A549 (cell line): ENCODE measurements at regions not wholly inside any gene's neighbourhood (a gene's known extent, or its start where the extent isn't known, plus 50 kb on each side); places are given as distances from the start of the nearest gene placed in this dataset.

ENCODE experiments used
- ATAC-seq, 2 experiments: fragments of 200-7000 bp in 1 of 2; fragments of >200 bp in 1 of 2; cut with Nextera tagmentation in 1 of 2; cut with Tn5 transposase in 1 of 2; 3 replicates each; pipeline versions ENCODE4 v1.8.0 to v1.9.1; 2018 to 2020; ENCODE audit warnings: mild to moderate bottlenecking in 1 of 2, moderate library complexity in 1 of 2
- CTCF ChIA-PET: fragments of 300-600 bp; sonication (Branson Sonifier 250); formaldehyde crosslinking; extraction: SDS; loops from one replicate; lab custom pipeline; 2021; ENCODE audit warnings: antibody characterized with exemption, inconsistent platforms; lab: Yijun Ruan, JAX
- POLR2A ChIA-PET: fragments of 350-600 bp; formaldehyde crosslinking; extraction: SDS; loops from one replicate; lab custom pipeline; 2021; ENCODE audit warnings: antibody characterized with exemption, inconsistent platforms; lab: Yijun Ruan, JAX
- DNase-seq, 2 experiments: peaks; one replicate each; pipeline versions ENCODE4 v3.0.0 to v3.0.0-alpha.2; 2011 to 2016; ENCODE audit warnings: low read depth in 1 of 2, low spot score in 1 of 2
- FAIRE-seq: peaks from 2 replicates; lab custom pipeline; 2011; peaks lifted over from hg19 to GRCh38; lab: Jason Lieb, UNC
- H3K27ac ChIP-seq, 2 experiments: fragments of >200 bp; sonication (Bioruptor Twin); formaldehyde crosslinking; 3 replicates each; pipeline ENCODE4 v1.5.1; 2016 to 2017
- H3K4me1 ChIP-seq: fragments of >200 bp; sonication (Bioruptor Twin); formaldehyde crosslinking; 3 replicates; pipeline ENCODE4 v1.6.1; 2016
- H3K4me2 ChIP-seq: fragments of >200 bp; sonication (Bioruptor Twin); formaldehyde crosslinking; 3 replicates; pipeline ENCODE4 v1.6.1; 2016
- H3K4me3 ChIP-seq: fragments of >200 bp; sonication (Bioruptor Twin); formaldehyde crosslinking; 3 replicates; pipeline ENCODE4 v1.5.1; 2016
- H3K9me3 ChIP-seq: fragments of >200 bp; sonication (Bioruptor Twin); formaldehyde crosslinking; 3 replicates; pipeline ENCODE4 v1.6.1; 2016
- EHMT2 ChIP-seq: fragments of 200-600 bp; sonication (generic); IDR thresholded peaks from 2 replicates; pipeline ENCODE4 v1.6.1; 2016; ENCODE audit warnings: antibody characterized with exemption, low read depth, mild to moderate bottlenecking, moderate library complexity
- ESRRA ChIP-seq: fragments of 150-350 bp; IDR thresholded peaks from 2 replicates; pipeline ENCODE4 v1.6.1; 2014; ENCODE audit warnings: mild to moderate bottlenecking, low read length, borderline replicate concordance
- FOSL2 ChIP-seq, 2 experiments: fragments of 450-650 bp in 1 of 2; fragments of >200 bp in 1 of 2; sonication (Bioruptor Twin) in 1 of 2; formaldehyde crosslinking; IDR thresholded peaks; 2 replicates each; pipeline versions ENCODE4 v1.5.0 to v1.6.1; 2016 to 2020; ENCODE audit warnings: mild to moderate bottlenecking in 1 of 2, moderate library complexity in 1 of 2
- JUN ChIP-seq, 2 experiments: fragments of >200 bp; sonication (Bioruptor Twin); formaldehyde crosslinking; IDR thresholded peaks; 2 replicates in 1 of 2; 3 replicates in 1 of 2; pipeline ENCODE4 v1.6.1; 2016 to 2017
- JUNB ChIP-seq: fragments of >200 bp; sonication (Bioruptor Twin); formaldehyde crosslinking; IDR thresholded peaks from 2 replicates; pipeline ENCODE4 v1.6.1; 2016
- KDM5A ChIP-seq: fragments of 200-600 bp; sonication (generic); IDR thresholded peaks from 2 replicates; pipeline ENCODE4 v1.6.1; 2016; ENCODE audit warnings: antibody characterized with exemption, mild to moderate bottlenecking
- MAFK ChIP-seq: fragments of 450-650 bp; IDR thresholded peaks from 2 replicates; pipeline ENCODE4 v1.6.1; 2014; ENCODE audit not compliant: partially characterized antibody
- MAZ ChIP-seq: fragments of 150-350 bp; IDR thresholded peaks from 2 replicates; pipeline ENCODE4 v1.6.1; 2014; ENCODE audit warnings: antibody characterized with exemption, low read depth, low read length, borderline replicate concordance
- MYC ChIP-seq: IDR thresholded peaks from 2 replicates; pipeline ENCODE4 v1.6.1; 2012; ENCODE audit warnings: mild to moderate bottlenecking, inconsistent platforms, low read length, improper control_type of control experiment, borderline replicate concordance
- RAD21 ChIP-seq, 2 experiments: fragments of >200 bp in 1 of 2; sonication (Bioruptor Twin) in 1 of 2; formaldehyde crosslinking in 1 of 2; IDR thresholded peaks in 1 of 2; conservative IDR thresholded peaks in 1 of 2; 2 replicates in 1 of 2; 3 replicates in 1 of 2; pipeline ENCODE4 v1.6.1; 2012 to 2018; ENCODE audit warnings: inconsistent platforms in 1 of 2
- RARB ChIP-seq: fragments of 250-450 bp; sonication (Bioruptor Pico); IDR thresholded peaks from 2 replicates; pipeline ENCODE4 v1.8.0; 2021; ENCODE audit warnings: mild to moderate bottlenecking, moderate library complexity
- TFCP2L1 ChIP-seq: fragments of 250-450 bp; sonication (Bioruptor Pico); IDR thresholded peaks from 2 replicates; pipeline ENCODE4 v1.5.0; 2021; ENCODE audit warnings: mild to moderate bottlenecking
- ZFP36 ChIP-seq: fragments of 450-650 bp; IDR thresholded peaks from 2 replicates; pipeline ENCODE4 v1.6.1; 2014; ENCODE audit warnings: borderline replicate concordance; ENCODE audit not compliant: partially characterized antibody
- ZSCAN20 ChIP-seq: fragments of 250-450 bp; sonication (Bioruptor Pico); IDR thresholded peaks from 2 replicates; pipeline ENCODE4 v1.8.0; 2022; ENCODE audit warnings: mild to moderate bottlenecking, moderate library complexity
- WGBS: methylation state at CpG from one replicate; pipeline ENCODE4 v1.1.6; 2017; ENCODE audit errors: missing lambda C conversion rate; 5-methylcytosine and 5-hydroxymethylcytosine counted together
- TF ChIP-seq, protein P1 (sequence below): IDR thresholded peaks from 2 replicates; pipeline ENCODE4 v1.6.1; 2012
- TF ChIP-seq, protein P2 (sequence below): fragments of 250-450 bp; sonication (Bioruptor Pico); IDR thresholded peaks from 2 replicates; pipeline ENCODE4 v1.5.0; 2021; ENCODE audit warnings: mild to moderate bottlenecking, moderate library complexity, borderline replicate concordance
- TF ChIP-seq, protein P3 (sequence below): fragments of 200-600 bp; sonication (generic); IDR thresholded peaks from 2 replicates; pipeline ENCODE4 v1.6.1; 2016; ENCODE audit warnings: antibody characterized with exemption, mild to moderate bottlenecking, moderate library complexity
- TF ChIP-seq, protein P4 (sequence below): IDR thresholded peaks from 2 replicates; pipeline ENCODE4 v1.6.1; 2012
- TF ChIP-seq, protein P5 (sequence below): fragments of 250-450 bp; sonication (Bioruptor Pico); IDR thresholded peaks from 2 replicates; pipeline ENCODE4 v1.5.0; 2020; ENCODE audit warnings: low read depth, mild to moderate bottlenecking, moderate library complexity

DNA sequence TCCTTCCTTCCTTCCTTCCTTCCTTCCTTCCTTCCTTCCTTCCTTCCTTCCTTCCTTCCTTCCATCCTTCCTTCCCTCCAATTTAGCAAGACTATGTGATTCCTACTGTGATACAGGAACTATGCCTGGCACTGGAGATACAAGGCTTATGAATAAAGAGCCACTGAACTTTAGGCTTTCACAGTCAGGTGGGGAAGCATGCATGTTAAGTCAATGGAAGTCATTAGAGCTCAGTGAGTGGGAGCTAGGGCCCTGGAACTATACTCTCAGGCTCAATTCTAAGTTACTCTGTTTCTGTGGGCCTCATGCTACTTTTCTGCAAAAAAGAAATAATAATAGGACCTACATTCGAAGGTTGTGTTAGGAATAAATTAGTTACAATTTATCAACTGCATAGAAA lies 527.6 kb upstream of the ZEB2 start:
- no peak overlapping the region for H3K4me2 ChIP-seq
- H3K4me1 ChIP-seq = peaks cover 8% of the 10 kb centered on the region; the same call in 1 of the 3 replicates
- TF ChIP-seq JUN (IDR thresholded peaks at IDR 0.05) (no peak), KDM5A (no peak), ZFP36 (no peak), FOSL2 (IDR thresholded peaks at IDR 0.05) (no peak), FOSL2 (CRISPR knock-in tag; IDR thresholded peaks at IDR 0.05) (no peak), ZSCAN20 (CRISPR knock-in tag) (no peak), JUNB (no peak), MYC (no peak), ESRRA (no peak), EHMT2 (no peak), MAZ (no peak), MAFK (no peak), TFCP2L1 (no peak), RARB (no peak)
- TF ChIP-seq, protein P1, sequence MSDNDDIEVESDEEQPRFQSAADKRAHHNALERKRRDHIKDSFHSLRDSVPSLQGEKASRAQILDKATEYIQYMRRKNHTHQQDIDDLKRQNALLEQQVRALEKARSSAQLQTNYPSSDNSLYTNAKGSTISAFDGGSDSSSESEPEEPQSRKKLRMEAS = no peak
- TF ChIP-seq, protein P2, sequence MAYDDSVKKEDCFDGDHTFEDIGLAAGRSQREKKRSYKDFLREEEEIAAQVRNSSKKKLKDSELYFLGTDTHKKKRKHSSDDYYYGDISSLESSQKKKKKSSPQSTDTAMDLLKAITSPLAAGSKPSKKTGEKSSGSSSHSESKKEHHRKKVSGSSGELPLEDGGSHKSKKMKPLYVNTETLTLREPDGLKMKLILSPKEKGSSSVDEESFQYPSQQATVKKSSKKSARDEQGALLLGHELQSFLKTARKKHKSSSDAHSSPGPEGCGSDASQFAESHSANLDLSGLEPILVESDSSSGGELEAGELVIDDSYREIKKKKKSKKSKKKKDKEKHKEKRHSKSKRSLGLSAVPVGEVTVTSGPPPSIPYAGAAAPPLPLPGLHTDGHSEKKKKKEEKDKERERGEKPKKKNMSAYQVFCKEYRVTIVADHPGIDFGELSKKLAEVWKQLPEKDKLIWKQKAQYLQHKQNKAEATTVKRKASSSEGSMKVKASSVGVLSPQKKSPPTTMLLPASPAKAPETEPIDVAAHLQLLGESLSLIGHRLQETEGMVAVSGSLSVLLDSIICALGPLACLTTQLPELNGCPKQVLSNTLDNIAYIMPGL (CRISPR knock-in tag) = no peak
- TF ChIP-seq, protein P3, sequence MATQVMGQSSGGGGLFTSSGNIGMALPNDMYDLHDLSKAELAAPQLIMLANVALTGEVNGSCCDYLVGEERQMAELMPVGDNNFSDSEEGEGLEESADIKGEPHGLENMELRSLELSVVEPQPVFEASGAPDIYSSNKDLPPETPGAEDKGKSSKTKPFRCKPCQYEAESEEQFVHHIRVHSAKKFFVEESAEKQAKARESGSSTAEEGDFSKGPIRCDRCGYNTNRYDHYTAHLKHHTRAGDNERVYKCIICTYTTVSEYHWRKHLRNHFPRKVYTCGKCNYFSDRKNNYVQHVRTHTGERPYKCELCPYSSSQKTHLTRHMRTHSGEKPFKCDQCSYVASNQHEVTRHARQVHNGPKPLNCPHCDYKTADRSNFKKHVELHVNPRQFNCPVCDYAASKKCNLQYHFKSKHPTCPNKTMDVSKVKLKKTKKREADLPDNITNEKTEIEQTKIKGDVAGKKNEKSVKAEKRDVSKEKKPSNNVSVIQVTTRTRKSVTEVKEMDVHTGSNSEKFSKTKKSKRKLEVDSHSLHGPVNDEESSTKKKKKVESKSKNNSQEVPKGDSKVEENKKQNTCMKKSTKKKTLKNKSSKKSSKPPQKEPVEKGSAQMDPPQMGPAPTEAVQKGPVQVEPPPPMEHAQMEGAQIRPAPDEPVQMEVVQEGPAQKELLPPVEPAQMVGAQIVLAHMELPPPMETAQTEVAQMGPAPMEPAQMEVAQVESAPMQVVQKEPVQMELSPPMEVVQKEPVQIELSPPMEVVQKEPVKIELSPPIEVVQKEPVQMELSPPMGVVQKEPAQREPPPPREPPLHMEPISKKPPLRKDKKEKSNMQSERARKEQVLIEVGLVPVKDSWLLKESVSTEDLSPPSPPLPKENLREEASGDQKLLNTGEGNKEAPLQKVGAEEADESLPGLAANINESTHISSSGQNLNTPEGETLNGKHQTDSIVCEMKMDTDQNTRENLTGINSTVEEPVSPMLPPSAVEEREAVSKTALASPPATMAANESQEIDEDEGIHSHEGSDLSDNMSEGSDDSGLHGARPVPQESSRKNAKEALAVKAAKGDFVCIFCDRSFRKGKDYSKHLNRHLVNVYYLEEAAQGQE = no peak
- TF ChIP-seq, protein P4, sequence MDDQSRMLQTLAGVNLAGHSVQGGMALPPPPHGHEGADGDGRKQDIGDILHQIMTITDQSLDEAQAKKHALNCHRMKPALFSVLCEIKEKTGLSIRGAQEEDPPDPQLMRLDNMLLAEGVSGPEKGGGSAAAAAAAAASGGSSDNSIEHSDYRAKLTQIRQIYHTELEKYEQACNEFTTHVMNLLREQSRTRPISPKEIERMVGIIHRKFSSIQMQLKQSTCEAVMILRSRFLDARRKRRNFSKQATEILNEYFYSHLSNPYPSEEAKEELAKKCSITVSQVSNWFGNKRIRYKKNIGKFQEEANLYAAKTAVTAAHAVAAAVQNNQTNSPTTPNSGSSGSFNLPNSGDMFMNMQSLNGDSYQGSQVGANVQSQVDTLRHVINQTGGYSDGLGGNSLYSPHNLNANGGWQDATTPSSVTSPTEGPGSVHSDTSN = no peak
- FAIRE-seq = no peak
- no peak overlapping the region for H3K4me3 ChIP-seq
- no peak for DNase-seq
- ATAC-seq = no peak
- no peaks in the 10 kb centered on the region for H3K9me3 ChIP-seq
- ChIA-PET POLR2A (no interaction called here), CTCF (no interaction called here)
- 79% methylated on average over 1 of the region's 1 CpG for WGBS
- H3K27ac ChIP-seq = no peak overlapping the region

DNA sequence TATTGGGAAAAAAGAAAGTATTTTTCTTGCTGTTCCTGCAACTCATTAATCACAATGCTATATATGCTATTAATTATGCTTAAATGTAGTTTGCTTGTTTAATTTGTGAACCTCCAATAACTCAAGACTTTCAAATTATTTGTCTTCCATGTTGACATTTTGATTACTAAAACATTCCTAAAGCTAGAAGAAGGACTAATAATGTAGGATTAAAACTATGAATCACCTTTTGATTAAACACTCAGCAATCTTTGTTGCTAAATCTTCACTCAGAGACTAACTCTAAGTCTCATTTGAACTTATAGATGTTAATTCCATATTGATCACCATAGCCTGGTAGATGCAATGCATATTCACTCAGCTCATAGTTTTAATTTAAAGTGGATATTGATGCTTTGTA lies 524.6 kb upstream of the ZEB2 start:
- CTCF ChIA-PET = no interaction called here
- ATAC-seq = no peak
- TF ChIP-seq JUNB (no peak), KDM5A (no peak), JUN (IDR thresholded peaks at IDR 0.05) (no peak), RAD21 (conservative IDR thresholded peaks at IDR 0.05 in 1 of 2, IDR thresholded peaks at IDR 0.05 in 1 of 2) (no peak)
- TF ChIP-seq, protein P5, sequence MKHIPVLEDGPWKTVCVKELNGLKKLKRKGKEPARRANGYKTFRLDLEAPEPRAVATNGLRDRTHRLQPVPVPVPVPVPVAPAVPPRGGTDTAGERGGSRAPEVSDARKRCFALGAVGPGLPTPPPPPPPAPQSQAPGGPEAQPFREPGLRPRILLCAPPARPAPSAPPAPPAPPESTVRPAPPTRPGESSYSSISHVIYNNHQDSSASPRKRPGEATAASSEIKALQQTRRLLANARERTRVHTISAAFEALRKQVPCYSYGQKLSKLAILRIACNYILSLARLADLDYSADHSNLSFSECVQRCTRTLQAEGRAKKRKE = no peak
- TF ChIP-seq, protein P4 = no peak
- TF ChIP-seq, all 56 proteins: peak for 0
- POLR2A ChIA-PET = no interaction called here
- H3K27ac ChIP-seq = no peak overlapping the region
- FAIRE-seq = no peak
- no peaks in the 10 kb centered on the region for H3K9me3 ChIP-seq
- H3K4me1 ChIP-seq = peaks cover 12% of the 10 kb centered on the region; the same call in 1 of the 3 replicates
- no peak overlapping the region for H3K4me2 ChIP-seq
- no peak overlapping the region for H3K4me3 ChIP-seq
- no peak for DNase-seq
